GM21717 (cell line): ENCODE measurements at regions not wholly inside any gene's neighbourhood (a gene's known extent, or its start where the extent isn't known, plus 50 kb on each side); places are given as distances from the start of the nearest gene placed in this dataset.
"Not testable (repeated sequence)": the region's sequence is repeated elsewhere in the genome, so short reads cannot be mapped to it uniquely, and the experiment has no call there.

Experiments used
- ATAC-seq: cut with Tn5 transposase; IDR thresholded peaks from one replicate; pipeline ENCODE4 v1.9.1; 2021; ENCODE audit warnings: mild to moderate bottlenecking, moderate library complexity; ENCODE audit not compliant: unreplicated experiment

DNA sequence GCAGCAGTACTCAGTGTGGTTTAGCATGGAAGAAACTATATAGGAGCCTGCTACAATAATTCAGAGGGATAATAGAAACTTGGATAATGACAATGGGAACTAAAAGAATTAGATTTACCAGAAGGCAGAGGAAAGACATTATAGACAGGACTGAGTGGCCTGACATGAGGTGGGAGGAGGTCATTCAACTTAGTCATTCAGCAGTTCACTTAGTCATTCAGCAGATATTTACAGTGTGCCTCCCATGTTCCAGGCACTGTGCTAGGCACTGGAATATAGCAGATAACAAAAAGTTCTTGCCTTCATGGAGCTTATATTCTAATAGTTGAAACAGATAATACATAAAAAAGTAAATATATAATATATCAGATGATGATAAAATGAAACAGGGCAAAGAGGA is 110.9 kb upstream of the IKBKE start:
- ATAC-seq: not testable (repeated sequence)

DNA sequence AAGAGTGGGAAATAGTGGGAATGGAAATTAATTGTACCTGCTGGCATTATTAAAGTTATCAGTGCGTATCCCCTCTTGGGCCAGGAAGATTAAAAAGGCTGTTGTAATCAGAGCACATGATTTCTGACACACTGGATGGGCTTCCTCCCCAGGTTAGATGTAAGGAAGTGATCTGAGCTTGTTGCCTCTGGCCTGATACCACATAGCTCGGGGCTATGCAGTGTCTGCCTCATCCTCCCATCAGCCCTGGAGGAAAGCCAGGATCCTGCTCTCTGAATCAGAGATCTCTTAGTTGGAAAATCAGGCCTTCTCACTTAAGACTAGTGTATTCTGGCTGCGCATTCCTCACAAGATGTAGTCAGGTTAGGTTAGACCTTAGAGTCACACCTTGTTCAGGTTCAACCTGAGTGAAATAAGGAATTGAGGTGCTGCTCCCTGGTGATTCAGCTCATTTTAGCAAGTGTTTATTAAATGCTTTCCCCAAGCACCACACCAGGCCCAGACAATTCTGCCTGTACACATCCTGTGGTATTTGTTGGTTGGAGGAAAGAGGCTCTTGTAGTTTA is 108.2 kb upstream of the IKBKE start:
- ATAC-seq: not testable (repeated sequence)

DNA sequence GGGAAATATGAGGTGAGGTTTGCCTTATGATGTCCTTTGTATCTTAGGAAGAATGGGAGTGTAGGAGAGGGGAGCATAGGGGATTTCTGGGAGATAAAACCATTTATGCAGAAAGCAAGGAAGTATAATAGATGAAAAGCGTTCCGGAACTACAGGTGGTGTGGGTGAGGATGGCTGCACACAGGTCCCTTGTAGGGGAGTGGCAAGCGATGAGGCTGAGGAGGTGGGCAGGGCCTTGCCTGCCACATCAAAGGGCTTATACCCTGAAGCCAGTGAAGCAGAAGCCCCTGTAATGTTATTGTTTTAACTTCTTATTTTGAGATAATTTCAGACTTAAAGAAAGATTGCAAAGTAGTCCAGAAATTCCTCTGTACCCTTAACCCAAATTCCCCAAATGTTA is 107.3 kb upstream of the IKBKE start:
- not testable (repeated sequence) for ATAC-seq

DNA sequence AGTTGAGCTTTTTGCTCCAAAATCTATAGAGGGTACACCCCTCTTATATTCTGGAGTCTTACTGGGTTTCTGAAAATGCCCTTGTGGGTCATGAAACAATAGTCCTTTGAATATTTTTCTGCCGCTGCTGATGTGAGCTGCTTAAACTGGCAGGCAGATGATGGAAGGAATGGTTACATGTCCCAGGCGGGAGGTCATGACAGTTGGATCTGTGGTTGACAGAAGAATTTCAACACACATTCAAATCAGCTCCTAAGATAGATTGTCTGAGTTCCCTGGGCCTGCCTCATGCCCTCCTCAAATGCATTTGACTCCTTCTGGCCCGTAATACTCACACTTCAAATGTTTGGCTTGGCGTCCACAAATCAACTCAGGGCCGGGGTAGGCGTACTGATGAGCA is 105.0 kb upstream of the IKBKE start:
- ATAC-seq: not testable (repeated sequence)

DNA sequence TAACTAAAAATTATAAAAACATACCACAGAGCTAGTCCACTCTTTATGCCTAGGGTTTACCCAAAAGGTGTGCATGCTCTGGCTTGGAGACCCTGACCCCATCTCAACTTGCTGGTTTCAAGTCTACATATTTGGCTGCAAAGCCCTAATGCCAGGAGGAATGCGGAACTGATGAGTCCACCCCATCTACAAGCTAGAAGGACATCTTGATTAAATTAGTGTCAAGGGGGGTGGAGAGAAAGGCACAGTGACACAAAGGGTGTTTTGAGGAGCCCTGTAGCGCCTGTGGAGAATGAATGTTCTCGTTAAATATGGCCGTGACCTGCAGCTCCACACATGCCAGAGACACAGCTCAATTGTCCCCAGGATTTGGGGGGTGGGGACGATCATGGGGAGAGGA is 104.1 kb upstream of the IKBKE start:
- not testable (repeated sequence) for ATAC-seq

DNA sequence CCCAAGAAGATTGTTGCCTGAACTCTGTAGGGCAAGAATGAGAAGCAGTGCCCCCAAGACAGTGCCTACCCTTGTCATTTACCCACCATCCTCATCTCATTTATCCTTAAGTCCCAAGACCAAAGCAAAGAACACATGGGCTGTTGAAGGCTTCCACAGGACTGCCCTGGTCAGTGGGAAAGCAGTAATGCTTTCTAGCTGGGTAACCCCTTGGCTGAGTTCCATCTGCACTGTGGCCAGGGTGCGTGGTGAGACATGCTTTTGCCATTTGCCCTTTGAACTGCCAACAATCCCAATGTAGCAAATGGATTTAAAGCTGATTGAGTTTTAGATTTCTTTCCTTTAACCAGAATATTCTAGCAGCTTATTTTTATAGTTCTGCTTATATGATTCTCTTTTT is 103.5 kb upstream of the IKBKE start:
- ATAC-seq: not testable (repeated sequence)

DNA sequence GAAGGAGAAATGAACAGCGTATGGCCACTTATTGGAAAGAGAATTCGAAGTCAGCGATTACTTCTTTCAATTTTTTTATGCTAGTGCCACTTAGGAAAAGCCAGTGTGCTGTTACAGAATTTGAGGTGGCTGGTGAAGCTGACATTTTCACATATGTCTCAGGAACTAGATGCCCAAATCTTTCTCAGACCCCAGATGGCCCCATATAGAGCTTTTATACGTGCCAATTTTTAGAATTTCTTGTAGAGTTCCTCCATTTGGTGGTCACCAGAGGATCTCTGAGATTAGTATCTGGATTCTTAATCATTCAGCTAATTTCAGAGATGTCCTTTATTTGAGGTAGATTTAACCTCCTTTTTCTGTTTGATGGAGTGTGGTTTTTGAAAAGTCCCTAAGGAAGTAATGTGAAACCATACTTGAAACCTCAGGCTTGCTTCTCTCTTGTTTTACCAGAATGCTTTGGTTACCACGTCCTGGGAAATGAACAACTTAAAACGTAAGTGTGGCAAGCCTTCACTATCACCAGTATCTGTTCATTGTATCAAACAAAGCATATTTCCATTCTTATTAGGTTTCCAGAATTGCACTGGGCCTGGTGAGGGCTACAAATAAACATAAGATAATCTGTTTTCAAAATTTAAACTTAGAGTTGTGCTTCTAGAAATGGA is 102.2 kb upstream of the IKBKE start:
- not testable (repeated sequence) for ATAC-seq

DNA sequence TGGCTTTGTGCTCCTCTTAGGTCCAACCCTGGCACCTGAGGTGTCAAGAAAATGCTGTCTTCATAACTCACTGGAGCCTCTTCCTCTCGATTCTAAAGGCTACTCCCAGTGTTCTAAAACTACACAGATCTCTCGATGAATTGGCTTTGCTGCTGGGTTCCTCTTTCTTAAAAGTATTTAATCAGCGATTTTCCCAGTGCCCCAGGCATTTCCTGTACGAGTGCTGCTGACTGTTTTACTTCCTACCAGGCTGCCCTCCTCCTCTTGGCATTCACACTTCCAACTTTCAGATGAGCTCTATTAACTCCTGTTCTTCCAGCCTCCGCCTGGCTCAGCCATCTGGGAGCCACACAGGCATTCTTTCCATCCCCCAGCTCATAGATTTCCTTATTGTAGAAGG is 95.6 kb upstream of the IKBKE start:
- not testable (repeated sequence) for ATAC-seq

DNA sequence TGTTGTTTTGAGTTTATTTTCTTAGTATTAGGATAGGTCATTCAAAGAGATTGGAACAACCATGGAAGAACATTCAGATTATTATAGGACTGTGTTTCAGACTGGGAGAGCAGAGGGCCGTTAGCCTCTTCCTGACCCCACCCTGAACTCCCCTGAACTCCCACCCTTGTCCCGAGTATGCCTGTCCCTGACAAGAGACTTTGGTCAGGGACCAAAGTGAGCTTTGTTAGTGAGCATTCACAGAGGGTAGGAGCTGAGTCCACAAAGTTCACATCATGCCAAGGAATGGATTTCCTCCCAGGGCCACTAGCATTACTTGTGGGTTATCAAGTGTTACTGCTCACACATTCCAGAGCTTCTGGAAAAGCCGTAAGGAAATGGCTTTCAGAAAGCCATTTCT is 94.7 kb upstream of the IKBKE start:
- ATAC-seq: not testable (repeated sequence)

DNA sequence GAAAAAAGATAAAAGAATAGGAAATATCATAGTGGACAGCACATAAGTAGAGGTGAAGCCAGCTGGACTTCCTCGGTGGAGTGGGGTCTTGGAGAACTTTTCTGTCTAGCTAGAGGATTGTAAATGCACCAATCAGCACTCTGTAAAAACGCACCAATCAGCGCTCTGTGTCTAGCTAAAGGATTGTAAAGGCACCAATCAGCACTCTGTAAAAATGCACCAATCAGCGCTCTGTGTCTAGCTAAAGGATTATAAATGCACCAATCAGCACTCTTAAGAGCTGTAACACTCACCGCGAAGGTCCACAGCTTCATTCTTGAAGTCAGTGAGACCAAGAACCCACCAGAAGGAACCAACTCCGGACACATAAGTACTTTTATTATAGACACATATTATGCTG is 91.8 kb upstream of the IKBKE start:
- not testable (repeated sequence) for ATAC-seq

DNA sequence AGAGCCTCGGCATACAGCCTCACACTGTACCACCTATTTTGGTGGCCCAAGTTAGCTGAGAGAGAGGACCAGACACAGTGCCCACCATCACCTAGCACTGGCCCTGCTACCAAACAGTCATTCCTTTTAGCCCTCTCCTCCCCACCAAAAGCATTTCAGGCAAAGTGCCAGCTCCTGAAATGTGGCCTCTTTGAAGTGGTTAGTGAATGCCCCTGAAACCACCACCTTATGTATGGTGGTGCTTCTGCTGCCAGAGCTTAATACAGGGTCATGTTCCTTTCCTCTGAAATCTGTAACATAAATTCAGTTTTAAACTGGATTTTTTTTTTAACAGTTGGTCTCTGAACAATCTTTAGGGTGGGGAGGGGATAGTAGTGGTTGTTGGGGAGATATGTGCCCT is 91.0 kb upstream of the IKBKE start:
- ATAC-seq: not testable (repeated sequence)

DNA sequence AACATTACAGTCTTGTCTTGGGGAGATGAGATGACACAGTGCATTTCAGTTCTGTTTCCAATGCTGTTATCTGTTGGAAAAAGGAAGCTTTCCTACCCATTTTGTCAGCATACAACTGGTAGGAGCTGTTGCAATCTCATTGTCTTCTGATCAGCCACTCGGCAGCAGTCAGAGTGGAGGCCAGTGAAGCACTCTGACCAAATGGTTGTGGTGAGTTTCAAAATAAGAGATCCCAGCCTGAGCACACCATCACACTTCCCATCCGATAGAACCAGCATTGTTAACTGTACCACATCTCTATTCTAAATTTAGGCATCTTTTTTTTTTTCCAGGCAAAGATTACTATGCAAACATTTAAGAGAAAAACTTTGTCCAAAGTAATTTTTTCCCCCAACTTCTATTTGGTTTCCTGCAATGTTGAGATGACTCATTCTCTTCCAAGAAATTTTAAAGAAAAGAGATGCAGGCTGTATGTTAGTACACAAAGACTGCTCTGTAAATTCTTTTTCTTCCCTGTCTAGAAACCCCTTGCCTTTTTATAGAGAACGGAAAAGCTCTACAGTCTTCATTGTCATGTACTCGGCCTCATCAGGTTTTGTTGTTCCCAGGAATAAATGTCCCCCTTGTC is 90.0 kb upstream of the IKBKE start:
- not testable (repeated sequence) for ATAC-seq

DNA sequence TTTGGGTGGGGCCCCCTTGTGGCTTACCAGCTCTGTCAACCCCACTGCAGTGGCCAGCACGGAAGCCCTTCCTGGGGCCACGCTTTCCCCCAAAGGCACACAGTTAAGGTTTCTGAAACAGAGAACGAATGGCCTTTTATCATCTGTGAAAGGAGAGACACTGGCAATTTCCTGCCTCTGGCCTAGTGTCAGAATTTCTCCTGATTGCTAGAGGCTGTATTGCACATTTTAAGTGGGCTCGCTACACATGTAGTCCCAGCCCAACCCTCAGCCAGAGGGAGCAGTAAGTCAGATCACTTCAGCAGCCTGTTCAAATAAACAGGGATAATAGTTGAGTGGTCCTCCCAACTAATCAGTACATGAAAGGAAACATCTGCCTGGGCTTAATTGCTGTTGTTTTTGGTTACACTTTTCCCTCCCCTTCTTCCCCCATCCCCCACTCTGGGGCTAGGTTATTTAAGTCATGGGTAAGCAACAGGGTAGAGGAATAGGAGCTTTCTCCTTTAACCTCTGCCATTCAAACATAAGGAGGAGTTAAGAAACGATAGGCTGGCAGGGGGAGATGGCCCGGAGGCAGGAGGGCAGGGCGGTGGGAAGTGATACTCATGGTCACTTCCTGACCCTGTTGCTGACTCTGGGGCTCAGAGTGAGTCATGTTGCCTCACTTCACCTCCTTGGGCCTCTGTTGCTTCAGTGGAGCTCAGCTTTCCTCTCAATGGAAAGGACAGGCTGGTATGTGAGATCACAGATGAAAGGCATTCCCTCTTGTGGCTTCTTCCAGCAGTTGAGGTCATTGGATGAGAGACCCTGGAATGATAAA is 89.3 kb upstream of the IKBKE start:
- ATAC-seq: not testable (repeated sequence)

DNA sequence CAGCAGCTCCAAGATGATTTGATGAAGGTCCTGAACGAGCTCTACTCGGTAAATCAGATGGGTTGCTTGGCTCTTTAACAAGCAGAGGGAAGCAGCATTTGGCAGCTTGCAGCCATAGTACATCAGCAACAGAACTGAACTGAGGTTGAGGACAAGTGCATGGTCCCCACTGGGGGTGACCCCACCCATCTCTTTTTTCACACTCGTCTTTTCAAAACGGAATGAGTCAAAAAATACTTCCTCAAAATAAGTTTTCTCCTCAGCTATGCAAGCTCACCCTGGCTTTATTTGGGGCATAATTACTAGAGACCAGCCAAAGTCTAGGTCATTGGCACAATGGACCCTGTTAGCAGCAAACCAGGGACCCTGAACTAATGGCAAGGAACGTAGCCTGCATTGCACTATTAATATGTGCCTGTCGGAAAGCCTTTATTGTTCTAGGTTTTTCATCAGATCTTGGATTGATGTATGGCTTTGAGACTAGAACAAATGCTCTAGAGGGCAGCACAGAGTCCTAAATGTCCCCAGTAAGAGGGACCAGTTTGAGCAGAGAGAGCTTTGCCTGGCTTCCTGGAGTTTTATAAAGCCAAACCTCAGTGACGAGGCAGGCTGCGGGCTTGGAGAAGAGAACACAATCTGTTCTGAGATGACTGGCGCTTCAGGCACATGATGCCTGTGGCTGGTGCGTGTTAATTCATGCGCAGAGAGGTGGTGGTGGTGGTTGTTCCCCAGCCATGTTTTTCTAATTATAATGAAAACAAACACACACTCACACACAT is 86.1 kb upstream of the IKBKE start:
- ATAC-seq: not testable (repeated sequence)

DNA sequence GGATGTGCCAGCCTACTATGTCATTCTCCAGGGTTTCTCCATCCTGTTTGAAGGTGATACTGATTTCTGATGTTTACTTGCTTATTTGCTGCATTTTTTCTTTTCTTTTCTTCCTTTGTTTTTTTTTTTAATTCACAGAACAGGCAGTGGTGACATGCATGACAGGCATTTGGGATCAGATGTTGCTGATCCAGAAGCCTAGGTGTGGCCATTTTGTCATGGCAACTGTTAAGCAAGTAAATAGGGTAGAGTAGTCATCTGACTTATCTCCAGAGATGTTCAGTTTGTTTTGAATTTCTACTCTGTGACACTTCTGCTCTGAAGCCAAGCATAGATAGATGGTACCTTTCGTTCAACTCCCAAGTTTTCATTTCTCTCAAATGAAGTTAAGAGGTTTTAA is 85.4 kb upstream of the IKBKE start:
- ATAC-seq: not testable (repeated sequence)

DNA sequence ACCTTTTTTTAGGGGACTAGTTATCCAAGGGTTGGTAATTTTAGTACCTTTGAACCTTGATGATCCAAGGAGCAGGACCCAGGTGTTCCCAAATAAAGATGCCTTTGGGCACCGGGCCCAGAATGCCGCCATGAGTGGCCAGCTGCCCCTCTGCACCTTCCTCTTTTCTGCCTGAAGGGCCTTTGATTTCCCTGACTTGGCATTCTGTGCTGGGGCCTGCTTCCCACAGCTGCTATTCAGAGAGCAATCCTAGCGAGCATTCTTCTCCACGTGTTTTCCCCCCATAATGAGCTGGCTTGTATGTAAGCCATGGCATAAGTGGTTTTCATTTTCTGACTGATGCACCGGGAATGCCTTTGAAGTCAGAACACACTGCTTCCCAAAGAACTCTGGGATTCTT is 82.6 kb upstream of the IKBKE start:
- not testable (repeated sequence) for ATAC-seq

DNA sequence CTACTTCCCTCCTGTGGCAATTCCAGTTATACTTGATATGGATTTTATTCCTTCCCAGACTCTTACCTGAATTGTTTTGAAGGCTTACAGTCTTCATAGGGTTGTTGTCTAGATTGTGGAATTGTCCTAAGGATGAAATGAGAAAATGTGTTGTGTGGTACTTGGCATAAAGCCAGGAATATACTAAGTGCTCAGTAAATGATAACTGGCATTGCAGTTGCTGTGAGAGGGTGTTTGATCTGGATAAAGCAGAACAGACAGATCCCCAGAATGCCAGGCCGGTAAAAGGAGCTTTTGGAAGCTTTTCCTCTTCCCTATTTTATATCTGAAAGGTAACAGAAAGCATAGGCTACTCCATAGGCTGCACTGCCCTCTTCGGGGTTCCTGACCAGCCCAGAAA is 78.4 kb upstream of the IKBKE start:
- ATAC-seq: not testable (repeated sequence)

DNA sequence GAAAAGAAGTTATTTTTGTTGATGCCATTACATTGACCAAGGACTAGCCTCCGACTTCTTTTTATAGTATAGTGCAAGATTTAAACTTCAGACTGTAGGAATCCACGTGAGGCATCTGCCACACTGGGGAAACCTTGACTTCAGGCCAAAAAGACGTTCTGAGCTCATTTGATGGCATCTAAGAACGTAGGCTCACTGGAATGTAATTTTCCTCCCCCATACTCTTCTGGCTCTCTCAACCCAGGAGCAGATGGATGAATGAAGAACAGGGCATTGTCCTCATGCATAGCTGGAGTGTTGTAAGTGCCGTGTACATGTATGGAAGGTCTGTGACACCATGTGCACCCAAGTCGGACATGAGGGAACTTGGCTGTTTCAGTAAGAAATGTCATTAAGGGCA is 72.8 kb upstream of the IKBKE start:
- ATAC-seq: not testable (repeated sequence)

DNA sequence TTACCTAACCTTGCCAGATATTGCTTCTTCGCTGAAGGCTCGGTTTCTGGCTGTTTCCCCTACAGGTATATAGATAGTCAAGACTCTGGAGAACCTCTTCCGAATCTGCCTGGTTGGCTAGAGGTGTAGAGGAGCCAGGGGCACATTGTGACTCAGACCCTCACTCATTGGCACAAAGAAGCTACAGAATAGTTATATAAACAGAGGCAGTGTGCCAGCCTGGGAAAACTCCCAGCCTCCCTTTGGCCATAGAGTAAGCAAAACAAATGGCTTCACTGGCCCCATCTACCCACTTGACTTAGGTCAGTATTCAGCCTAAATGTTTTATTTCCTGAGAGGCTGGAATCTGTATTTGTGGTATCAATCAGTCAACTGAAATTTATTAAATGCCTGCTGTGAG is 72.0 kb upstream of the IKBKE start:
- not testable (repeated sequence) for ATAC-seq

DNA sequence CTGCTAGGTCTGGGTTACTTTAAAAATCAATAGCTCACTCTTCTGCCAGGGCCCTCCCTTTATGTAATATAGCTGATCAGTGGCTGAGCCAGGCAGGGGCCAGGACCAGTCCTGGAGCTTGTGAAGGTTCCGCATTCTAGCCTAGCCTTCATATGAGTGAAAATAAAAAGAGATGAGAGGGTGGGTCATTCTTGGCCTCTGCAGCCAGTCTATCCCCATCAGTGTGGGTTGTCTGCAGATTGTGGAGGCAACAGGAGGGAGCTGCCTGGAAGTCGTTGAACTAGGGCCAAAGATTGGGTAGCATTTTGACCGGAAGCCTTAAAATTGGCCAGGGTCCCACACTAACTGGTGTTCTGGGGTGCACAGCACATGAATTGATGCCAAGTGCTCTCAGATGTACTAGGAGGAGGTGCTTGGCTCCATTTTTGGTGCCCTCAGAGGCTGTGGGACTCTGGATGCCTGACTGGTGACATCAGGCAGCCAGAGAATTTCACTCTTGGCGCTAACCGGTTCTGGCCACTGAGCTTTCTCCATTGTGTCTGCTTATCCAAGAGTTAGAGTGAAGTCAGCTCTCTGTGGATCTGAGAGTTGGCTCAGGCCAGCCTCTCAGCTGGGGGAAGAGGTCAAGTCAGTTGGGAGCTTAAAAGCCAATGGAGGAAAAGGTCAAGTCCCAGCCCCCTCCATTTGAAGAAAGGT is 66.5 kb upstream of the IKBKE start:
- not testable (repeated sequence) for ATAC-seq
